HUDEP-2 (cell line): ENCODE measurements at regions not wholly inside any gene's neighbourhood (a gene's known extent, or its start where the extent isn't known, plus 50 kb on each side); places are given as distances from the start of the nearest gene placed in this dataset.
A peak's percentile ranks its signal among the peaks of the same experiment; 100 is the strongest.

Source experiments
- DNase-seq, 76 experiments: peaks; one replicate each; lab custom pipeline; 2025; ENCODE audit not compliant: unreplicated experiment in 76 of 76; lab: John Stamatoyannopoulos, UW

DNA sequence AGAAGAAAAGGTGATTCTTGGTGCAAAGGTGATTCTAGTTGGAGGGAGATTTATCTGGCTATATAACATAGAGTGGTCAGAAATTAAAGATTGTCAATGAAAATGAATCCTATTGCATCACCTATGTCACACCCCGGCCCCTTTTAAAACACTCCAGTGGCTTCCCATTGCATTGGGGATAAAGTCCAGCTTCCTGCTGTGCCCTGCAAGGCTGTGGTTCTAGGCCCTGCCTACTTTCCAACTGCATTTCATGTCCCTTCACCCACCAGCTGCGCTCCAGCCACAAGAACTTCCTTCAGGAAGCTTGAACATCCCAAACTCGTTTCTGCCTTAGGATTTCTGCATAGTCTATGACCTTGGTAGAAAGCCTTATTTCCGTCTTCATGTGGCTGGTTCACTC lies 118.7 kb upstream of the UMPS start:
- DNase-seq, result no peak

DNA sequence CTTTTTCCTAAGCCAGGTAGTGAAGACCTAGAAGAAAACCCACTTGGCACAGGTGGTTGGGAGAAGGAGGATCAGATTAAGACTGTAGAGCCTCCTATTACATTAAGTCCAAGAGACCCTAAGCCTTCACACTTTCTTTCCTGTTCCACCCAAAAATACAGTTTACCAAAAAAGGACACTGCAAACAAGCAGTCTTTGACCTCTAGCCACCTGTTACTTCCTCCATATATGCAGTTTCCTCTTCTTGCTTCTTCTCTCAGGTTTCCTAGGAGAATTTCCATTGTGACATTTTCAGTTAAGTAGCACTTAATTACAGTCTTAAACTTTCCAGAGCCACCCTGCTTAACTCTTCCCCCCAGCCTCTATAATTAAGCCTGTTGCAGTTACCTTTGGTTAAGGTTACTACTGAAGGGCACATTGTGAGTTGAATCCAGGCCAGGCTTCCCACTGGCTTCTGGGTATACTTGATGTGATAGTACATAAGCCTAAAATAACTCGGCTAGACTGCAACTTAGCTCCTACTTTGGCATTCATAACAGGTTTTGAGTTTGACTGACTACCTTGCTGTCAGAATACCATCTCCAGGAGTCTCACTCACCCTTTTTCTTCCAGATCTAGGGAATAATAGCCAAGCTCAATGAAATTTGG lies 114.2 kb upstream of the UMPS start:
- no peak for DNase-seq

DNA sequence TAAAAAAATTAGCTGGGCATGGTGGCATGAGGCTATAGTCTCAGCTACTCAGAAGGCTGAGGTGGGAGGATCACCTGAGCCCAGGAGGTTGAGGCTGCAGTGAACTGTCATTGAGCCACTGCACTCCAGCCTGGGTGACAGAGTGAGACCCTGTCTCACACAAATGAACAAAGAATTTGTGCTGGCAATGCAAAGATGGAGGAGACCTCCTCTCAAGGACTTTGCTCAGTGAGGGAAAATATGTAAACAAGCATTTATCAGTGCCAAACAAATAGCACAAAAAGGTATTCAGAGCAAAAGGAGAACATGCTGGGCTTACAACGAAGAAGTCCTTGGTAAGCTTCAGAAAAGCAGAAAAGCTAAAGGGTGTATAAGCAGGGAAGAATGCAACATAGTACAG lies 113.1 kb upstream of the UMPS start:
- no peak for DNase-seq

DNA sequence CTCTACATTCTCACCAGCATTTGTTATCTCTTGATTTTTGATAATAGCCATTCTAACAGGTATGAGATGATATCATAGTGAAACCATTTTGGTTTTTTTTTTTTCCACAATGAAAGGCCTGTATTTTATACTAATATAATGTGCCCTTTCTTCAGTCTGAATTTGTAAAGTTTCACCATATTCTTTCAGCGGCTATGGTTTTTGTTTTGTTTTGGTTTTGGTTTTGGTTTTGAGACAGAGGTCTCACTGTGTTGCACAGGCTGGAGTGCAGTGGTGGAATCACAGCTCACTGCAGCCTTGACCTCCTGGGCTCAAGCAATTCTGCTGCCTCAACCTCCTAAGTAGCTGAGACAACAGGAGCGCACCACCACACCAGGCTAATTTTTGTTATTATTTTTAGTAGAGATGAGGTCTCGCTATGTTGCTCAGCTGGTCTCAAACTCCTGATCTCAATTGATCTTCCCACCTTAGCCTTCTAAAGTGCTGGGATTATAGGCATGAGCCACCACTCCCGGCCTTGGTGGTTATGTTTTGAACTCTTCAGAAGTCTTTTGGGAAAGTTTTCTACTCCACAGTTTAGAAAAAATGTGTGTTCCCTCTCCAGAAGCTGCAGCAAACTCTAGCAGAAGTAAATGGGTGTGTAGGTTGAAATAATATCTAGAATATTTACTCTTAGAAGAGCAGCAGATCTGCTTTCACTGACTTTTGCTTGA lies 110.2 kb upstream of the UMPS start:
- DNase-seq, result no peak

DNA sequence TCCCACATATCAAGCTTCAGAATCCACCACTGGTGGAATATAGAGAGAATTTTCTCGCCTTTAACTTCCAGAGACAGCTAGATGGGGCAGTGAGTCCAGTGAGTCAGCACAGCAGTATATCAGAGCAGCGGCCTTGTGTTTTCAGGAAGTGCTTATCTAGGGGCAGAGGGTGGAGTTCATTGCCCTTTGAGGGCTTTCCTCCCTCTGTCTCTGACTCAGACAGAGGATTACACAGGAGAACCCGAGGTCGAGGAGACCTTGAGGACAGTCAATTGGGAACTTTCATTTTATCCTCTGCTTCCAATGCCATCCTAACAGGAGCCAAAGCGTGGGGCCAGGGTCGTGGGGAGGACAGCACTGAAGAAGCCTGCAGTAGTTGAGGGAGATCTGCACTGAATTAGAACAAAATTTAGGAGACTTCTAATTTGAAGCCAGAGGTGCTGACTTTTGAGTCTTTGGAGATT lies 109.6 kb upstream of the UMPS start:
- DNase-seq, result peak in 71 of 76 experiments; percentile 17 to 85 (median 58)

DNA sequence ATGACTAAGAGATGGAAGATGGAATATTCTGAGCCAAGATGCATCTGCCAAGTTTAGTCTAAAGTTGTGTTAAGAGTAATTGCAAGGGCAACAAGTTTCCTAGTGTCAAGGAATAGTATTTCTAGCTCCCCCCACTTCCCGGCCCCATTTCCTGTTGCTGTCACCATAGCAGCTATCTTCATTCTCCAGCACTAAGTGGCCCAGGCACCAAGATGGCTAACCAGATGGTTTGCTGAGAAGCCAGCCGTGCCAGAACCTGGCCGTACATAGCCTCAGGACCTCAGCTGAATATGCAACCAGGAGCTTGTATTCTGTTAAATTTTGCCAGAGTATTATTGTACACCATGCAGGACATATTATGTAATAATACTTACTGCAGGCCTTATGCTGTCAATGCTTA lies 108.8 kb upstream of the UMPS start:
- peak in 12 of 76 experiments; percentile 1 to 18 (median 8) for DNase-seq

DNA sequence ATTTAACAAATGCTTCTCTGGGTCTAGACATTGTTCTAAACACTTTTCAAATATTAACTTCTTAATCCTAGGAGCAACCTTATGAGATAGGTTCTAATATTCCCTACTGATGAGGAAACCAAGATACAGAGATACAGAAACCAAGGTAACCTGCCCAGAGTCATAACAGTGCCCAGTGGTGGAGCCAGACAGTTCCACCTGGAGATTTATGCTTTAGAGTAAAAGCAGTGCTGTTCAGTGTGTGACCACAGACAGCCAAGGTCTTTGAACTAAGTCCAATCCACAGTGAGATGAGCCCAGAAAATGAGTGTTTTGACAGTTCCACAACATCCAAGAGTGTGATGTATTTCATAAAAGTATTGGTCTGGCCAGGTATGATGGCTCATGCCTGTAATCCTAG lies 105.2 kb upstream of the UMPS start:
- no peak for DNase-seq

DNA sequence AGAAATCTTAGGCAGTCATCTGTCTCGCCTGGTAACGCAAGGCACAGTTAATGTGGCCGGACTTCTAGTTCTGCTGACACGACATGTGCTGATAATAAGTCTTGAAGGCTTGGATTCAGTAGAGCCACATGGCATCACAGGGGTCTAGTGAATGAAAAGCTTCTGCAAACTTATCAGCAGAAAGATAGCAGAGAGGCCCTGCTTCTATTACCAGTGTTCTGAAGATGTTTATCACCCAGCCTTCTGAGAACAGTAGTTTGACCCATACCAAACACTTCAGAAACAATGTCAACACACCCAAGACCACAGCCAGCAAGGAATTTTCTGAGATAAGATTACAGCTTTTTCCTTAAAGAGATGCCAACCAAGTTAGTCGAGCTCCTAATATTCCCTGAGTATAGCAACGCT lies 102.7 kb upstream of the UMPS start:
- DNase-seq, result peak in 35 of 76 experiments; percentile 1 to 72 (median 25)

DNA sequence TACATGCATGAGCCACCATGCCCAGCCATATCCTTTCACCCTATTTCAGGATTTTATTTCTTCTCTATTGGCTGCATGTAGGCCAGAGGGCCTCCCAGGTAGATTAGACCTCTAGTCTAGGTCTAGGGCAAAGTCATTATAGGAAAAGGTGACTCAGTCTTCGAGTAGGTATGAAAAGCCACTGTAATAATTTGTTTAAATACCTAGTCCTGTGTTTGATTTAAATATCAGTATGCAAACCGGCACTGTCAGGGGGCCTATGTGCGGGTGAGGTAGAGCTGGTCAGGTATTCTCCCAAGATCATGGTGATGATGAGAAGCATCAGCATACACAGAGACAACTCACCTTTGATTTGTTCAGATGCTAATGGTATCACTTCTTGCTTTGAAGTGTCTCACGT lies 101.4 kb upstream of the UMPS start:
- no peak for DNase-seq

DNA sequence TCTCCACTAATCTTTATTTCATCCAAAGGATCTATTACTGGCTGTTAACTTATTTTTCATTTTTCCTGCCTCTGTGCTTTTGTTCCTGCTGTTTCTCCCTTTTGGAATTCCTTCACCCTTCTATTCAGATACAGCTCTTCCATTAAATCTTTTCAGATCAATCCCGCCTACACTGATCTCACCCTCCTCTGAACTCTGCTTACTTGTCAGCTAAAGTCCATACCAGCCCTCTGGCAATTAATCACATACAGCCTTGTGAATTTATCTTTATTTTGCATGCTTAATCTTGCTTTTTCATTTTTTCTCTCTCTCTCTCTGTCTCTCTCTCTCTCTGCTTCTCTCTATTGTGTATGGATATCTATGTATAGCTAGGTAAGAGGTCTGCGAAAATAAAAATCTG lies 100.8 kb upstream of the UMPS start:
- no peak for DNase-seq

DNA sequence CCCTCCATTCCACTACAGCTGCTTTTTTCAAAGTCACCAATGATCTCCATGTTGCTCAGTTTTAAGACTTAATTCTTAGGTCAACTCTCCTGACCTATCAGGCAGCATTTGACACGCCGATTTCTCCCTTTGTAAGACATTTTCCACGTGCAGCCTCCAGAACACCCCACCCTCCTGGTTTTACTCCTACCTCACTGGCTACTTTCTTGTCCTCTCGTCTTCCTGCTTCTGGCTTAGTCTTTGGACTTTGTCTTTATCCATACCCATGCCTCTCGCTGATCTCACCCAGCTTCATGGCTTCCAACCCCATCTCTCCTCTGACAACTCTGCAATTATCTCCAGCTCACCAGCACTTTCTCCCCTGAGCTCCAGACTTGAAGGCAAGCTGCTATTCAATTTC lies 99.3 kb upstream of the UMPS start:
- no peak for DNase-seq

DNA sequence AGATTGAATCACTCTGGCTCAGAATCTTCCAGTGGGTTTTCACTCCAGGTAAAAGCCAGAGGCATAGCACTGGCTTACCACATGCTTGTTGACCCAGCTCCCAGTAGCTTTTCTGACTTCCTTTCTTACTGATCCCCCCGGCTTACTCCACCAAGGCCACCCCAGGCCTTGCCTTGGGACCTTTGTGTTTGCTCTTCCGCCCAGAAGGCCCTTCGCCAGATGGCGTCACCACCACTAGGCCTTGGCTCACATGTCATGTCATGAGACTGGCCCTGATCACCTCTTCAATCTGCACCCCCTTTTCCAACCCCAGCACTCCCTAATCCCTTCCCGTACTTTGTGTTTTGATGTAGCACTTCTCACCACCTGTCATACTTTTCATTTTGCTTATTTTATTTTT lies 98.5 kb upstream of the UMPS start:
- no peak for DNase-seq

DNA sequence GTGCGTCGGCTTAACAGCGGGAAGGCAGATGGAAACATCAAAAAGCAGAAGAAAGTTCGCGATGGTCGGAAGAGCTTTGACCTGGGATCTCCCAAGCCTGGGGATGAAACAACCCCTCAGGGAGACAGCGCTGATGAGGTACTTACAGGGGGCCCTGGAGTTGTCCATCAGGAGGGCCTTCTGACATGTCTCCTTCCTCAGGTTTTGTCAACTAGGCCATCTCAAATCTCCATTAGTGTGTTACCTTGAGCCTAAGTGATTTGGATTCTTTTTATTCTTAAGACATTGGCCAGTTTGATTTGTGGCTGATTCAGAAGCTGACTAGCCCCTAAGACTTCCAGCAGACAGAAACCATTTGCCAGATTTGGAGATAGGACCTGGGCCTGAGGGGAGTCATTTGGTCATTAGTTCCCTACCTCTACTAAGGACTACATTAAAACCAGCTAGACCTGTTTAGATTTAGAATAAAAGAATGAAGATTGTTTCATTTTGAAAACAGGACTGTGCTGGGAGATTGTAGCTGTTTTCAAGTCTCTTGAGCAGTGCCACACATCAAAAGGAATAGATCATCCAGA lies 97.6 kb upstream of the UMPS start:
- DNase-seq, result no peak

DNA sequence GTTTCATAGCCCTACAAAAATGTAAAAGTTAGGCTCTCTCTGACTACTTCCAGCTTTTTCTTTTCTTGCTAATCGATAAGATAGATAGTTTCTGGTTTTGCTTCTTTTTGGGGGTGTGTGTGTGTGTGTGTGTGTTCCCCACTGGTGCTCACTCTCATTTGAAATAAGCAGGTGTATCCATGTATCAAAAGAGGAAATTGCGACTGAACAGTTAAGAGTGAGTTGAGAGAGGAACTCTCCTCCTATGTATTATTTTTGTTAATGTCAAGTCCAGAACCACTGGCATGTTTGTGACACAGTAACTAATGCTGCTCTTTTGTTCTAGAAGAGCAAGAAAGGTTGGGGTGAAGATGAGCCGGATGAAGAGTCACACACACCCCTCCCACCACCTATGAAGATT lies 96.7 kb upstream of the UMPS start:
- no peak for DNase-seq

DNA sequence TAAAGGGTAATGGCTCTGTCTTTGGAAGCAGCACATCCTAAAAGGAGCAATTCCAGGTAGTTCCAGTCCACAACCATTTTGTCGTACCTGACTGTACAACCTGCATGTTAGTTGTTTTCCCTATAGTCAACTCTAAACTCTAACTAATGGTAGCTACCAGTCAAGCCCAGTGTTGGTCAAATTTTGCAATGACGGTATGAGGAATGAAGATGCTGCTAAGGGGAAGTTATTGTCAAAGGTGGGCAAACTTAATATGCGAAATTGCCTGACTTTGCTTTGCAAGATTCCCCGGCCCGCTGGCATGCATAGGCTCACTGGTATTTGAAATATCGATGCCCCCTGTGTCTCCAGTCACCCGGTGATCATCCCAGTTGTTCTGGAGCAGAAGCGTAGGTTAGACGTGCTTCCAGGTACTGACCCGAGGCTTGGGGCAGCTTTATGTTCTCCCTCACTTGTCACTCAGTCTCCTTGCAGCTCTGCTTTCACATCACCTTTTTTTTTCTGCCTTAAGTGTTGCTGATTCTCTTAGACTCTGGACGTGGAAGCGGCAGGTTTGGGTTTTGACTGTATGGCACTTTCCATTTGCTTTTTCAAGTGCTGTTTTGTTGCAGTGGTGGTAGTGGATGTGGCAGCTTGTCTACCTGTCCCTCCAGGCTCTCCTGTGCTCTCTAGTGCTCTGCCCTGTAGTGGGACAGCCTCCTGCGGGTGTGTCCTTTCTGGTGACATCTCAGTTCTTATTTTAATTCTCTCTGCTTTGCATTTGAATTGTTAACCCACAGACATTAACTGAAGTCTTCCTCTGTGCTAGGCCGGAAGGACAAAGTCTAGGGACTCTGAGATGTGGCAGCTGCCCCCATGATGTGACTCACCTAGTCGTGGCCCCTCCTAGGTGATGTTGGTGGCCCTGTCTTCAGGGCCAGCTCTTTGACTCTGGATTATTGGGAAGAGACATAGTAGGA lies 95.8 kb upstream of the UMPS start:
- no peak for DNase-seq

DNA sequence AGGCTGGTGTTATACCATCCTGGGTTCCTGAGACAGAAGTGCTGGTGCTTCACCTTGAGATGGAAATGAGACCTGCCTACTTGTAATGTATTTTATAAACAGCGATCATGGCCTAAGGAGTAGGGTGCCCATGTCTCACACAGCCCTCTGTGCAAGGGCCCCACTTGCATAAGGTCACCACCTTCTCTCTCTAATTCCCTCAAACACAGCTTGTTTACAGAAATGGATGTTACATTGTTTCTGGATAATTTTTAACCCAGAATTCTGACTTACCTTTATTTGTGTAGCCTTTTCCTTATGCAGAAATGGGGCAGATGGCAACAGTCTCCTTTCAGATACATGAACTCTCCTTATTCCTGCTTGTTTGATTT lies 95.1 kb upstream of the UMPS start:
- DNase-seq, result no peak

DNA sequence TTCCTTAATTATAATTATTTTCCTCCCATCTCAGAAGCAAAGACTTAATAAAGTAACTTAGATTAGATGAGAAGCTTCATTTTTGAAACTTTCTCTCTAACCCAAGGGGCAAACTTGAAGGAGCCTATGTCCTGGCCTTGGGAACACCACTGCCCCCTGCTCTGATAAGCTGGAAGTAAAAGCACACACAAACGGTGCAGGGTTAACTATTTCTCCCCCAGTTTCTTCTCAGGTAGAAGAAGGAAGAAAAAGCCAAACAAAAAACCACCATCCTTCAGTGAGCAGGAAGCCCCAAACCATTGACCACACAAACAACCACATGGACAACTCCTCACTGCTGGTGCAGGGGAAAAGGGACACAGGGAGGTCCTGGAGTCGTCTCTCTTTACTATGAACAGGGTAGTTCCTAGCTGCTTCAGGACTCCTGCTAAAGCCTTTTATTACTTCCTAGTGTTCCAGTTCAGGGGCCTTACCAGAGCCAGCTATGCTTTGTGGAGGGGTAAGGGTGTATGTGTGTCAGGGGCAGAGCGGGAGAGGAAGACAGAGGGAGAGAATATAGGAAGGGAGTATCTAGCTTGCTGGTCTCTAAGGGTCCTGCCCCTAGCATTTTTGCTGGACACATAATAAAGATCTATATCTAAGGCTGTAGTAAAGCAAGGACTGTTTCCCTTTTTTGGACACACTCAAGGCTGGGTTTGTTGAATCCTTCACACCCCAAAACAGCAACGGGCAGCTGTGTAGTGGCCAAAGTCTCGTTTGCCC lies 94.0 kb upstream of the UMPS start:
- no peak for DNase-seq

DNA sequence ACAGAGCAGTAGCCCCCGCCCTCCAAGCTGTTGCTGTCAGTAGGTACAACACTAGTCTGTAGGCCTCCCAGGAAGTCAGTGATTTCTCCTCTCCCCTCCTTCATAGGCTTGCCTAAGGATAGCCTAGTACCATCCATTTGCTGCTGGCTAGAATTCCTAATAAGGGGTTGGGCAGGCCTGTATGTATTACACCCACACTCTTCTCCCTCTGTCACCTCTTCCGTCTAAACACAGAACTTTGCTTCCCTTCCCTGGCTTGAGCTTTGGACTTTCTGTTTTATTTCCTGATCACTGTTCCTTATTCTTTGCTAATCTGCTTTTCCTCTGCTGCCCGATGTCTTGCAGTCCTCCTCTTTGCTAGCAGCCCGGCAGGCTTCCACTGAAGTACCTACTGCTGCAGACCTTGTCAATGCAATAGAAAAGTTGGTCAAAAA lies 93.4 kb upstream of the UMPS start:
- no peak for DNase-seq

DNA sequence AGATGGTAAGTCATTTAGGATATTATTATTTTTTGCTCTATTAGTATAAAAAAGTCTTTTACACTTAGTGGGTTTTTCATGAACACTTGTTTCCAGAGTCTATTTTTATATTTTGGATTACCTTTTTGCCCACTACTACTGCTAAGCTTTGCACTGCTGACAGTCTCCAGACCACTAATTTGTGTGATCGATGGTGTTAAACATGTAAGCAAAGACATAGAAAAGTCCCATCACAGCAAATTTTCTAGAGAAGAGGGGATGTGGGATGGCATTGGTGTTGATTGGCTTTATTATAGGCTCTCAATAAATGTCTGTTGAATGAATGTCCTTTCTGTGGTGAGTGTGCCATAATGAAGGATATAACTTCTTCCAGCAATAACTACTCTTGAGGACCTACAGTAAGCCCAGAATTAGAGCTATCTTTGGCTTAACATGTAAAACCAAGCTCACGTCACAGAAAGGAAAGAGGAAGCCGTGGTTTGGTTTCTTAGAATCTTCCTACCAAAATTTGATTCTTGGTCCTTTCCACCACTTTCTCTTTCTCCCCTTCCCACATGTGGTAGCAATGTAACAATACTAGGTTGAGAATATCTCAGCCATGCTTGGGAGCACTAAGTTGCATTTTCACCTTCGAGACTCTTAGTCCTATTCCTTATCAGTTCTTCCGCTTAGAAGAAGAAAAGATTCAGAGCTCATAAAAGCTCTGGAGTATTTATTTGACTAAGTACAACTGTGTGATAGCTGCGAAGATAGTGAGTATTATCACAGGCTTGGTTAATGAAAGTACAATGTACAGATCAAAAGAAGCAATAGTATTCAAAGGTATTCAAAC lies 90.6 kb upstream of the UMPS start:
- no peak for DNase-seq
